ENCODE measurements at regions not wholly inside any gene's neighbourhood (a gene's known extent, or its start where the extent isn't known, plus 50 kb on each side); places are given as distances from the start of the nearest gene placed in this dataset.

DNA sequence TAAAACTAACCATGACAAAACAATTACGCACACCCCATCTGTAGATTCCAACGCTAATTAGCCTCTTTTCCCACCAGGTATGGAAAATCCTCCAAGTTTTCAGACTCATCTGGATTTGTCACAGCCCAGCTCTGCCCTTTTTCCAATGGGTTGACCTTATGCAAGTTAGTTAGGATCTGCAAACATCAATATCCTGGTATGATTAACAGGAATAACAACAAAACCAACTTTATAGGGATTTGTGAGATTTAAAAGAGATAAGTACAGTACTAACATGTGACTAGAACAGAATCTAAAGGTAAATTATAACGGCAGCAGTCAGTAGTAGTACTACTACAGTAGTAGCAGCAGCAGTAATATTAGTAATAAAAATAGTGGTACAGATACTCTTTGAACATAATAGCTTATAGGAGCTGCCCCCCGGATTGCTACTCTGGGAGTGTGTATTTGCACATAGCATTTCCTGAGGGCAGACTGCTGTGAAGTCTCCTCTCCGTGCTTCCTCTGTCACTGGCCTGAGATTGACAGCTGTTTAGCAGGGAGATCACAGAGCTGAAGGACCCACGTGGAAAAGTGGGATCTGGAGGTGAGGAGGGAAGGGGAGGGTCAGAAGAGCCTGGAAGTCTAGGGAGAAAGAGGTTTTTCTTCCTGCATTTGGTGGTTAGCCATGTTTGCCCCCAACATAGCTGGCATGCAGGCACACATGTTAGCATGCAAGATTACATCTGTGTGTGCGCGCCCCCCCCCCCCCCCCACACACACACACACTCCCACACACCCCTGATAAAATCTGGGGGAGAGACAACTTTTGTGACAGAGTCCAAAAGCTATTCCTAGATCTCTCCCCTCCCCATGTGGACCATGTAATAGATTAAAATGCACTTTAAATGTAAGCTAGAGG, 73.3 kb upstream of the FAM171A1 start:
- TF ChIP-seq, protein P1, sequence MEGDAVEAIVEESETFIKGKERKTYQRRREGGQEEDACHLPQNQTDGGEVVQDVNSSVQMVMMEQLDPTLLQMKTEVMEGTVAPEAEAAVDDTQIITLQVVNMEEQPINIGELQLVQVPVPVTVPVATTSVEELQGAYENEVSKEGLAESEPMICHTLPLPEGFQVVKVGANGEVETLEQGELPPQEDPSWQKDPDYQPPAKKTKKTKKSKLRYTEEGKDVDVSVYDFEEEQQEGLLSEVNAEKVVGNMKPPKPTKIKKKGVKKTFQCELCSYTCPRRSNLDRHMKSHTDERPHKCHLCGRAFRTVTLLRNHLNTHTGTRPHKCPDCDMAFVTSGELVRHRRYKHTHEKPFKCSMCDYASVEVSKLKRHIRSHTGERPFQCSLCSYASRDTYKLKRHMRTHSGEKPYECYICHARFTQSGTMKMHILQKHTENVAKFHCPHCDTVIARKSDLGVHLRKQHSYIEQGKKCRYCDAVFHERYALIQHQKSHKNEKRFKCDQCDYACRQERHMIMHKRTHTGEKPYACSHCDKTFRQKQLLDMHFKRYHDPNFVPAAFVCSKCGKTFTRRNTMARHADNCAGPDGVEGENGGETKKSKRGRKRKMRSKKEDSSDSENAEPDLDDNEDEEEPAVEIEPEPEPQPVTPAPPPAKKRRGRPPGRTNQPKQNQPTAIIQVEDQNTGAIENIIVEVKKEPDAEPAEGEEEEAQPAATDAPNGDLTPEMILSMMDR (IDR thresholded peaks at IDR 0.05) = no peak
- no peak for TF ChIP-seq POLR2AphosphoS5 (IDR thresholded peaks at IDR 0.05; ENCODE audit: insufficient read depth in 1 of 2, low read depth in 1 of 2)
- no peak for TF ChIP-seq POLR2A (IDR thresholded peaks at IDR 0.05)
